Pulmonary artery endothelial cell (primary cell): ENCODE measurements at regions not wholly inside any gene's neighbourhood (a gene's known extent, or its start where the extent isn't known, plus 50 kb on each side); places are given as distances from the start of the nearest gene placed in this dataset.

Experiments used
- DNase-seq: peaks from one replicate; pipeline ENCODE4 v3.0.0-alpha.2; 2011; ENCODE audit warnings: low read depth, low spot score

DNA sequence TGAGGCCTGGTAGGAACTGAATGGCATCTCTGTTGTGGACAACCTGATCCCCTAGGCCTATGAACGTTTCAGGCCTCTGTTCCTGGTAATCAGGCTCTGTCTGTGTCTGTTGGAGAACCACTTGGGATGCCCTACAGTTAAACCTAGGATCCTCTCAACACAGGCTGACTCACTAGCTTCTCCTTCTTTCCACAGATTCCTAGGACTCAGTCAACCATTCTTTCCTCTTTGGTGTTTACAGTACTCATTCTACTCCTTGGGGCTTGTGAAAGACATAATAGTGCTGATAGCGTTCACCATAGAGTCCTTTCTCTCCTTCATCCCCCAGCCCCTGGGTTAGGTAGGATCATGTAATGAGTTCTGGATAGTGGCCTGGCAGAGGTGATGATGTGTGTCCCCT lies 544.3 kb downstream of the METTL4 start:
- no peak for DNase-seq

DNA sequence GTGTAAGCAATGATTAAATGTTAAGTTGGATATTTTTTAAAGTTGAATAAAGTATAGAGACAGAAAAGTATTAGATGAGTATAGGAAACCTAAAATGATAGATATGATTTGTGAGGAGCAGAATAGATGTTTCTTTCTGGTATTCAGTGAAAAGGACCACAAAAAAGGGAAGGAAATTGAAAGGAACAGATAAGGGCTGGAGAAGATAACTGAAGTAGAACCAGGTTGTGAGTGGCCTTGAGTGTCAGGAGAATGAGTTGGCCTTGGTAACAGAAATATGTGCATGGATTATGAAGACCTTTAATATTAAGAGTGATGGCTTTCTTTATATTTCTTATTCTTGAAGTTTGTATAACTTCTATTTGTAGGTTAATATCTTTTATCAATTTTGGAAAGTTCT lies 543.5 kb downstream of the METTL4 start:
- no peak for DNase-seq

DNA sequence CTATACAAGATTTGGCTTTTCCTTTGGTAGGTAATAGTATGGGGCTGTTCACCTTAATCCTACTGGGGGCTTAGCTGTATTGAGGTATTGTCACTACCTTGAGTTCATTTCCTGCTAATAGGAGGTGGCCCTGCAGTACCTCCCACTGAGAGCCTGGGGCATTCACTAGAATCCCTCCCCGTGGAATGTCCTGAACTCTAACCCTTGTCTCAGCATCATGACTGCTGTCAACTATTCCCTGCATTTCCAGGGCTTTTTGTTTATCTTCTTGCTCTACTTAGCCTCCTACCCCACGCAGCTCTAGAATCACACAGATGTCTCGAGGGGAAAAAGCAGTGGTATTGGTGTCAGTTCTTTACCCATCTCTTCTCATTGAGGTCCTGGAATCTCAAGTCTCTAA lies 542.3 kb downstream of the METTL4 start:
- no peak for DNase-seq

DNA sequence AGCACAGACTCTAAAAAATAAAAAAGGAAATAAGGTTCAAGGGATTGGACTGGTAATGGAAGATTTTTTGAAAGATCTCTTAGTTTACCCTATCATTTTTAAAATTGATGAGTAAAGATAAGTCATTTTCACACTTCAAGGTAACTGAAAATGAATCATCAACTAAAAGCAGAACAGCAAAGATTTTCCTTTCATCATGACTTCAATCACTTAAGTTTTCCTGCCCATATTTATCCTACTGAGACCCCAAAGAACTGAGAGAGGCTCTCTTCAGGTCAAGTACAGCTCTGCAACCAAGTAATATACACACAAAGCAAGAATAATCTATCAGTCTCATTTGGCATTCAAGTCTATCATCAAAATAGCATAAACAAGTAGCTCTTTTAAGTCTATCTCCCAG lies 540.7 kb downstream of the METTL4 start:
- no peak for DNase-seq

- no peak for DNase-seq
Measured at GRCh38 chr18:2032036-2032435, 539.3 kb downstream of the METTL4 start.

DNA sequence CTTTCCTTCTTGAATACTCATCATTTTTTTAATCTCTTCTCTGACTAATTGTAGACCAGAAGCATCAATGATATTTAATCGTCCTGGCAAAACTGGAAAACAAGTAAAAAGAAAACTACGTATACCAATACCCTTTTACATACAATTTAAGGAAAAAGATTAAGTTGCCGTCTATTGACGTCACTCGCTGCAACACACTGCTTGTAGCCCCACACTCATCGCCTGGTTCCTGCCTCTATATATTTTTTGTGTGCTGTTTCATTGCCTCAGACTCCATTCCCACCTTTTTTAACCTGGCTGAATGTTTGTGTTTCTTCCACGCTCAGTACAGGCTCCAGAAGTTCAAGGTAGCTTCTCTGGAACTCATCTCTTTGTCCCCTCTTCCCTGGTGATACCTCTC lies 536.2 kb downstream of the METTL4 start:
- no peak for DNase-seq

- no peak for DNase-seq
Measured at GRCh38 chr18:2036086-2036485, 535.2 kb downstream of the METTL4 start.

- no peak for DNase-seq
Measured at GRCh38 chr18:2040279-2040678, 531.0 kb downstream of the METTL4 start.

- no peak for DNase-seq
Measured at GRCh38 chr18:2049986-2050385, 521.3 kb downstream of the METTL4 start.

DNA sequence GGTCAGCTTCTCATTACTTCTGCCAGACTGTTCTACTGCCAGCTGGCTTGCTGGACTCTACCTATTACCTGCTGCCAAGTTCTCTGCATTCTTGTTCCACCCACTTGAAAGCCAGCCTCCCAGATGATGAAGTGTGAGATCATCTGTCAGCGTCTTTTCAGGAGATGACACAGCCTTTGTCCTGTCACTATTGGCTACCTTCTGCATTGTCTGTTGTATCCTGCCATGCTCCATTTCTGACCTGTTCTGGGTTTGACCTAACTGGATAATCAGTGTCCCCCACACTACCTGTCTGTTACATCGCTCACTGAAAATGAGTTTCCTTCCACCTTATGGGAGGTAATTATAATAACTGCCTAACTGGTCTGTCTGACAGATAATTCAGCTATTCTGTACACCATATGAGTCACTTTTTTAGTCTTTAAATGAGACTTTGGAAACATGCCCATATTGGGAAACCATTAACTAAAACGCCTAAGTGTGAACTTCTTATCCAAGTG lies 520.6 kb downstream of the METTL4 start:
- DNase-seq, result no peak

GRCh38 chr18:2053490-2054089 lies 517.7 kb downstream of the METTL4 start:
- no peak for DNase-seq

- no peak for DNase-seq
Measured at GRCh38 chr18:2059336-2059735, 512.0 kb downstream of the METTL4 start.

DNA sequence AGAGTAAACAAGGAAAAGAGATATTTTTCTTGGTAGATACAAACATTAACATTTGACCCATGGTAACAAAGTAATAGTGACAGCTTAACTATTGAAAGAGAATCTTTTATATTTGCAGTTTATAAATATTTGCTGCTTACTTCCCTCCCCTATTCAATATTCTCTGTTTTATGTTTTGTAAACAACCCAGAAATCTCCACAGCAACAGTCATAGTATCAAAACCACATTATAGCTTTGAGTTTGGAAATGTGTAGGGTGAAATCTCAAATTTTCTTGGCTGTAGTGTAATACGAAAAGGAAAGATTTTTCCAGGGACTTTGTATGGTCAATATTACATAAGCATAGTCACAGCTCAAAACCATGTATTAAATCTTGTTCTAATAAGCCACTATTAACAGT lies 511.2 kb downstream of the METTL4 start:
- DNase-seq, result no peak

DNA sequence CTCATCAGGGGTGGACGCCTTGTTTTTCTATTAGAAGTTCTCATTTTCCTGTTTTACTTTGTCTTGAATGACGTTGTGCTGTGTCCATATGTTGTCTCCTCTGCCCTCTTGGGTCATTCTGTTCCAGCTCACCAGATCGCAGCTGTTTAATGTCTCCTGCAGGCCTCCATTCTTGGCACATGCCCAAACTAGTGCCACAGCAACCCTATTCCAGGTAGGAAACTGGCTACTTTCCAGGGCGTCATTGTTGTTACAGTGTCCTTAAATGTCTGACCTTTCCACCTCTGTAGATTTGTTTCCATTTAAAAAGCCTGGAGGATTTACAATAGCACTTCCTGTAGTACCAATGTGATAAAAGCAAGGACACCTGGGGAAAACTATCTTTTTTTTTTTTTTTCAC lies 500.7 kb downstream of the METTL4 start:
- DNase-seq, result no peak

DNA sequence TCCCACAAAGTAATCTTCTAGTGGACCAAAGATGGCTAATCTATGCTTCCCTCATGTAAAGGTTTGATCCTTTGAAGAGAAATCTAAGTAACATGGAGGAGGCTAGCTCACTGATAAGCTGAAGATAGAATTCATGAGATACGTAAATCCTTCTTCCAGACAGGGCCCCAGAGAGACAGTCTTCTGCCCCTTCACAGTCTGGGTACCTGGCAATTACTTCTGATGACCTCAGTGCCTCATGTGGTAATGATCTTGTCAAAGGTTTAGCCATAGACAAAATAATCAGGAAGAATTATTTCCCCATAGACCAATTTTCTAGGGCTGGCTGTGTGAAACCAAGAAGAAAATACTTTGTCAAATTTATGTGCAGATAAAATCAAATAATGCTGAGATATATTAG lies 495.8 kb downstream of the METTL4 start:
- no peak for DNase-seq

GRCh38 chr18:2082676-2083075 lies 488.6 kb downstream of the METTL4 start:
- DNase-seq, result no peak

- no peak for DNase-seq
Measured at GRCh38 chr18:2083691-2084090, 487.6 kb downstream of the METTL4 start.

GRCh38 chr18:2086439-2086838 lies 484.9 kb downstream of the METTL4 start:
- DNase-seq, result no peak

DNA sequence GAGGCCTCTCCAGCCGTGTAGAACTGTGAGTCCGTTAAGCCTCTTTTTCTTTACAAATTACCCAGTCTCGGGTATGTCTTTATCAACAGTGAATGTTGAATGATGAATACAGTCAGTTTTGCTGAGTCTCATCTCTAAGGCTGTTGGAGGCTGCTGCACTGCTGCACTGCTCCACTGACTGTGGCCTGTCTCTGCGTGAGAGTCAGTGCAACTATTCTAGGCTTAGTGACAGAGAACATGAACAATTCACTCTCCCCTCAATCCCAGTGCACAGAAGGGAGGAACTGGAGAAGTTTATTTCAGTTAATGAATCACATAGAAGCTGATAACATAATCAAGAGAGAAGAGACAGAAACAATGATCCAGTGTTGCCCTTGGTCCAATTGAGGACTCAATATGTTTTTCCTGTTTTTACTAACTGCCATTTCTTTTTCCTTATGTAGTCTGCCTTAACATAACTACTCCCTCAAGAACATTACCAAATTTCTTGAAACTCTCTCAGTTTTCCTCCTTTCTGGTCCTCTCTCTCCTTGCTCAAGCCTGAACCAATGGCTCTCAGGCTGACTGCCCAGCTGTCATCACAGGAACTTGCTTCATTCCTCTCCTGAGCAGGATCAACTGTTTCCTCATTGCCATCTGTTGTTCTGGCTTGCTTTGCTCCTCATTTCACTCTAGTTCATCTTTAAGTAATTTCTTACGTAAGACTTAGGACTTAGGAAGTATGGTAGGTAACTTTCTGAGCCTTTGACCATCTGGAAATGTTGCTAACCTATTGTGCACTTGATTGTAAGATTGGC lies 483.2 kb downstream of the METTL4 start:
- DNase-seq, result no peak

GRCh38 chr18:2089396-2089795 lies 481.9 kb downstream of the METTL4 start:
- DNase-seq, result no peak

- no peak for DNase-seq
Measured at GRCh38 chr18:2091937-2092336, 479.4 kb downstream of the METTL4 start.

GRCh38 chr18:2096551-2096950 lies 474.8 kb downstream of the METTL4 start:
- no peak for DNase-seq

GRCh38 chr18:2100694-2101213 lies 470.6 kb downstream of the METTL4 start:
- DNase-seq, result no peak
